ENCODE measurements at regions not wholly inside any gene's neighbourhood (a gene's known extent, or its start where the extent isn't known, plus 50 kb on each side); places are given as distances from the start of the nearest gene placed in this dataset.

GRCh38 chr12:90832427-90832826, 122.5 kb downstream of the CCER1 start:
- TF ChIP-seq, protein P1, sequence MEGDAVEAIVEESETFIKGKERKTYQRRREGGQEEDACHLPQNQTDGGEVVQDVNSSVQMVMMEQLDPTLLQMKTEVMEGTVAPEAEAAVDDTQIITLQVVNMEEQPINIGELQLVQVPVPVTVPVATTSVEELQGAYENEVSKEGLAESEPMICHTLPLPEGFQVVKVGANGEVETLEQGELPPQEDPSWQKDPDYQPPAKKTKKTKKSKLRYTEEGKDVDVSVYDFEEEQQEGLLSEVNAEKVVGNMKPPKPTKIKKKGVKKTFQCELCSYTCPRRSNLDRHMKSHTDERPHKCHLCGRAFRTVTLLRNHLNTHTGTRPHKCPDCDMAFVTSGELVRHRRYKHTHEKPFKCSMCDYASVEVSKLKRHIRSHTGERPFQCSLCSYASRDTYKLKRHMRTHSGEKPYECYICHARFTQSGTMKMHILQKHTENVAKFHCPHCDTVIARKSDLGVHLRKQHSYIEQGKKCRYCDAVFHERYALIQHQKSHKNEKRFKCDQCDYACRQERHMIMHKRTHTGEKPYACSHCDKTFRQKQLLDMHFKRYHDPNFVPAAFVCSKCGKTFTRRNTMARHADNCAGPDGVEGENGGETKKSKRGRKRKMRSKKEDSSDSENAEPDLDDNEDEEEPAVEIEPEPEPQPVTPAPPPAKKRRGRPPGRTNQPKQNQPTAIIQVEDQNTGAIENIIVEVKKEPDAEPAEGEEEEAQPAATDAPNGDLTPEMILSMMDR (IDR thresholded peaks at IDR 0.05): no peak
- TF ChIP-seq POLR2A (IDR thresholded peaks at IDR 0.05): no peak
- Histone ChIP-seq H3K27me3 (no peaks in the 10 kb centered on the region), H3K4me1 (no peaks in the 10 kb centered on the region), H3K9me3 (no peaks in the 10 kb centered on the region), H3K27ac (no peak overlapping the region), H3K36me3 (no peaks in the 10 kb centered on the region), H3K4me3 (no peak overlapping the region)
- intact Hi-C loops (cut with DNase I): no loop called here
- WGBS, 2 donors: 69 to 77% methylated on average over 3 of the region's 3 CpGs
- DNase-seq: no peak

GRCh38 chr12:90831712-90832111, 123.3 kb downstream of the CCER1 start:
- H3K4me1 ChIP-seq: no peaks in the 10 kb centered on the region
- H3K36me3 ChIP-seq: no peaks in the 10 kb centered on the region
- no peak for DNase-seq
- H3K27ac ChIP-seq: no peak overlapping the region
- H3K4me3 ChIP-seq: no peak overlapping the region
- TF ChIP-seq POLR2A (IDR thresholded peaks at IDR 0.05): no peak
- TF ChIP-seq, protein P1 (IDR thresholded peaks at IDR 0.05): no peak
- no peaks in the 10 kb centered on the region for H3K9me3 ChIP-seq
- intact Hi-C loops (cut with DNase I): no loop called here
- no peaks in the 10 kb centered on the region for H3K27me3 ChIP-seq
- WGBS, 2 donors: 50 to 75% methylated on average over 1 of the region's 1 CpG

- H3K27me3 ChIP-seq: no peaks in the 10 kb centered on the region
- no peak overlapping the region for H3K27ac ChIP-seq
- H3K9me3 ChIP-seq: no peaks in the 10 kb centered on the region
- WGBS, 2 donors: 74 to 81% methylated on average over 1 of the region's 1 CpG
- intact Hi-C loops (cut with DNase I): no loop called here
- DNase-seq: no peak
- no peaks in the 10 kb centered on the region for H3K4me1 ChIP-seq
- TF ChIP-seq, protein P1 (IDR thresholded peaks at IDR 0.05): no peak
- no peak for TF ChIP-seq POLR2A (IDR thresholded peaks at IDR 0.05)
- no peak overlapping the region for H3K4me3 ChIP-seq
- no peaks in the 10 kb centered on the region for H3K36me3 ChIP-seq
Observed at GRCh38 chr12:90829044-90829443, 125.9 kb downstream of the CCER1 start.

- DNase-seq: no peak
- Histone ChIP-seq H3K4me1 (no peaks in the 10 kb centered on the region), H3K4me3 (no peak overlapping the region), H3K36me3 (no peaks in the 10 kb centered on the region), H3K27ac (no peak overlapping the region), H3K9me3 (no peaks in the 10 kb centered on the region), H3K27me3 (no peaks in the 10 kb centered on the region)
- TF ChIP-seq POLR2A (IDR thresholded peaks at IDR 0.05): no peak
- TF ChIP-seq, protein P1 (IDR thresholded peaks at IDR 0.05): no peak
- intact Hi-C loops (cut with DNase I): no loop called here
- WGBS, 2 donors: 31 to 38% methylated on average over 2 of the region's 2 CpGs
Observed at GRCh38 chr12:90828621-90829020, 126.4 kb downstream of the CCER1 start.

- Histone ChIP-seq H3K27me3 (no peaks in the 10 kb centered on the region), H3K4me3 (no peak overlapping the region), H3K9me3 (no peaks in the 10 kb centered on the region), H3K36me3 (no peaks in the 10 kb centered on the region), H3K27ac (no peak overlapping the region), H3K4me1 (no peaks in the 10 kb centered on the region)
- intact Hi-C loops (cut with DNase I): no loop called here
- DNase-seq: no peak
- TF ChIP-seq POLR2A (IDR thresholded peaks at IDR 0.05): no peak
- TF ChIP-seq, protein P1 (IDR thresholded peaks at IDR 0.05): no peak
Observed at GRCh38 chr12:90827567-90827966, 127.4 kb downstream of the CCER1 start.
